SU-DHL-6 (cell line): ENCODE measurements at regions not wholly inside any gene's neighbourhood (a gene's known extent, or its start where the extent isn't known, plus 50 kb on each side); places are given as distances from the start of the nearest gene placed in this dataset.

Experiments
- CTCF ChIP-seq: fragments of 200-600 bp; sonication (generic); IDR thresholded peaks from one replicate; pipeline ENCODE4 v1.5.1; 2017; ENCODE audit warnings: antibody characterized with exemption, mild to moderate bottlenecking, low read length, moderate library complexity; ENCODE audit not compliant: insufficient read depth, poor library complexity, severe bottlenecking
- EZH2phosphoT487 ChIP-seq: fragments of 200-600 bp; sonication (generic), shearing (Covaris generic); conservative IDR thresholded peaks from 2 replicates; pipeline ENCODE4 v1.6.1; 2018; ENCODE audit warnings: mild to moderate bottlenecking, antibody characterized with exemption, low read length, moderate library complexity, mixed read lengths

- TF ChIP-seq EZH2phosphoT487 (no peak), CTCF (no peak)
Measured at GRCh38 chr21:19322360-19322759, 918.8 kb upstream of the TMPRSS15 start.
